ENCODE measurements at regions not wholly inside any gene's neighbourhood (a gene's known extent, or its start where the extent isn't known, plus 50 kb on each side); places are given as distances from the start of the nearest gene placed in this dataset.

DNA sequence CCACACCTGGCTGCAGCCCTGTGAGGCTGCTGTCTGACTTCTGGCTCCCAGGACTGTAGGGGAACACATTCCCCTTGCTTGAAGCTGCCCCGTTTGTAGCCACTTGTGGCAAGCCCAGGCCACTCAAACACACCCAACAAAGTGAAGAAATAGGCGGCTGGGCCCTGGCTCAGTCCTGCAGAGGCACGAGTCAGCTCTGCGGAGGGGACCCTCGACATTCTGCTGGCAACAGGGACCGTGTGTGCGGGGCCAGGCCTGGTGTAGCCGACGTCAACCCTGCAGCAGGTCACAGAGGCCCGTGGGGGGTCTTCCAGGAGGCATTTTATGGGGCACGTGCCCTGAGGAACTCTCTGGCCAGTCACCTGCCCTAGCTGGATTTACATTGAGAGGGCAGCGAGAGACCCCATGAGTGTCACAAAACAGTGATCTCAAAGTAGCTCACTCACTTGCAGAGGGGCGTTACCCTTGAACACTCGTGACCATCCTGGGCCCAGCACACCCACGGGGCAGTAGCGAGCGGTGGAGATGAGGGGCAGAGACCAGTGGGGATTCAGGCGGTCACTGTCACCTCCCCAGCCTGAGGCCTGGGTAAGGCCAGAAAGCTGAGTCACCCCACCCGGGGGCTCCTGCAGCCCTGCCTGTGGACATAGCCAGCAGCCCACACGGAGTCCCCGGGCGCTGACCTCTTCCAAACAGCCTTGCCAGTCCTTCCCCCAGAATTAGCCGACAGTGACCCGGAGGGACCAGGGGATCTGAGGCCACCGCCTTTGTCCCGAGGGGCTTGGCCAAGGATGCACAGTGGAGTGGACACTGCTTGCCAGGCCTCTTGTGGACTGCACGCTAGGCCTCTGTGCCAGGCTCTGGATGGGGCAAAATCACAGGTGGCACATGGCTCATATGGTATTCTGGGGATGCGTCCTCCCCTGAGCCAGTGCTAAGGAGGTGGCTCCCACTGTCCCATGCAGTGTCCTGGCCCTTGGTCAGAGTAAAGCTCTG is 139.5 kb downstream of the CTTN start:
- no peak for DNase-seq

DNA sequence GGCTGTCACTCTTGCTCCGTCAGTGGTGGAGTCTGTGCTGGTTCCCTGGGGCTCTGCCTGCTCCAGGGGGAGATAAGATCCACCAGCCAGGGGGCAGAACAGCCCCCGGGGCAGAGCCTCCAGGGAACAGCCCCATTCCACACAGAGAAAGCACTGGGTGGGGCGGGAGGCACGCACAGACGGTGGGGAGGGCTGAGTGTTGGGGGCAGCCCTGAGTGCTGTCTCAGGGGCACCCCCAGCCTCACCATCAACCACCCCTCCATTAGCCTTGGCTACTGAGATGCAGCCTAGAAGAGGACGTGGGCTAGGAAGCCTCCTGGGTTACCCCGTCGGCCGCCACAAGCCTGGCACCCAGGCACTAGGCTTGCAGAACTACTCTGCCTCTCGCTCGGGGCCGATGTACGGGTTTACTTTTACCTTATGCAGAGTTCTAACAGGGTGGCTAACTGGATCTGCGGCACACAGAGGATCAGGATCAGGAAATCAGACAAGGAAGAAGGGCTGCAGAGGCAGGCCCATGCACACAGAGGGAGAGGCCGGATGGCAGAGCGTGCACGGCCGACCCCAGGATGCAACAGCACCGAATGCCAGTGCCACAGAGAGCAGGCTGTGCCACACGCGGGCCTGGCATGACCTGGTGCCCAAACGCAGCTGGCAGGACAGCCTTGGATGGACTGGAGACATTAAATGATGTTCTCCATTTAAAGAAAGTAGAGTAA is 140.5 kb downstream of the CTTN start:
- no peak for DNase-seq

DNA sequence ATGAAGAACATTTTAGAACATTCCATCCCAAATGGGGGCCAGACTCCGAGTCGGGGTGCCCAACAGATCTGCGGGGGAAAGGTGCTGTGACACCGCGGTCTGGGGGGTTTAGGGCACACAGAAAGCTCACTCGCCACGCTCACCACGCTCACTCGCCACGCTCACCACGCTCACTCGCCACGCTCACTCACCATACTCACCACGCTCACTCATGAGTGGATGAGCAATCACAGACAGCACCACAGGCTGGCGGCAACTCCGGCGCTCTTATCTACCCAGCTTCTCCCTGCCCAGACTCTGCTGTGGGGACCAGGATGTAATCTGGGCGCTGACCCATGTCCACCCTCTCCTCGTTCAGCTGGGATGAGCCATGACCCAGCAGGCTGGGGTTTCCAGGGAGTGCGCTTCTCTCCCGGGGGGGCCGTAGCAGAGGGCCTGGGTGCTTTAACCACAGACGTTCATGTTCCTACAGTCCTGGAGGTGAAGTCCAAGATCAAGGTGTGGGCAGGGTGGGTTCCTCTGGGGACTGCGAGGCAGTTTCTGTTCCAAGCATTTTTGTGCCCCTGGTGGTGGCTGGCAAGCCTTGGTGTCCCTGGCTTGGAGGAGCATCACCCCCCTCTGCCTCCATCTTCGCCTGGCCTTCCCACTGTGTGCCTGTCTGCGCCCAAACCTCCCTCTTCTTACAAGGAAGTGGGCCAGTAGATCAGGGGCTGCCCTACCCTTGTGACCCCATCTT is 141.2 kb downstream of the CTTN start:
- no peak for DNase-seq

DNA sequence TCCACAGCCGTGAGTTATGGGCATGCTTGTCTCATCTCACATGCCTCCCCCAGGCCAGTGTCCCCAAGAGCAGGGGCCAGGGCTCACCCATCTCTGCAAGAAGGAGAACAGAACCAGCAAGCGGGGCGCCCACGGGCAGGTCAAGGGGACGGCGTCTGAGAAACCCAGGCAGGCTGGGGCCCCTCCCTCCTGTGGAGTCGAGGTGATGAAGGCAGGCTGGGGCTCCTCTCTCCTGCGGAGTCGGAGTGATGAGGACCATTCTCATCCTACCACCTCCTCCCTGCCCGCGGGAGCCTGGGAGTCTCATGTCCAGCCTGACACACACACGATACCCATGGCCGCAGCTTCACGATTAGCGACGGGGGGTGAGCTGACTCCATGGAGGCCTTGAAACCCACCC is 141.9 kb downstream of the CTTN start:
- DNase-seq: no peak

DNA sequence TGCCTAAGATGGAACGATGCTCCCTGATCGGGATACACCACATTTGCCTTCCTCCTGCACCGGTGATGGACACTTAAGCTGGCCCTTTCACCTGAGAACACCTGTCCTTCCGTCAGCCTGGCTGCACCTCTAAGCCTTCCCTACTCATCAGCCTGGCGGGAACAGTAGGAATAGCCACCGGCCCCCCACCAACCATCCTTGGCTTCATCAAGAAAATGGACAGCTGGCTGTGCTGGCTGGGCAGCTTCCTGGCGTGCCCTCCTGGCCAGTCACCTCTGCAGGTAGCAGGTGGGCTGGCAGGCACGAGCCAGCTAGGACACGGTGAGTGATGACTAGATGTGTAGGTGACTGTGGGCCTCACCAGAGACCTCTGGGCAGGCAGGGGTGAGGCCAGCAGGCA is 142.8 kb downstream of the CTTN start:
- DNase-seq: no peak

DNA sequence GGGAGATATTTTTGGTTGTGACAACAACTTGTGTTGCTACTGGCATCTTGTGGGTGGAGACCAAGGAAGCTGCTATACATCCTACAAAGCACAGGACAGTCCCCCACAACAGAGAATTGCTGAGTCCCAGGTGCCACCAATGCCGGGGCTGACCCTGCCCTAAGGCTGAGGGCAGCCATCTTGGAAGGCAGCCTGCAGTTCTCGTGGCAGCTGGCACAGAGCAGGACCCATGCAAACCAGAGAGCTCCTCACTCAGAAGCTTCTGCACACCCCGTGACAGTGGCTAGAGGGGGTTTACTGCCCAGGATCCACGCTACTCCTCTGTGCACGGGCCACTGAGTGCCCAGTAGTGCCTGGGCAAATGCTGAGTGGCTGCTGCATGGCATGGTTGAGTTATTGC is 143.4 kb downstream of the CTTN start:
- no peak for DNase-seq

DNA sequence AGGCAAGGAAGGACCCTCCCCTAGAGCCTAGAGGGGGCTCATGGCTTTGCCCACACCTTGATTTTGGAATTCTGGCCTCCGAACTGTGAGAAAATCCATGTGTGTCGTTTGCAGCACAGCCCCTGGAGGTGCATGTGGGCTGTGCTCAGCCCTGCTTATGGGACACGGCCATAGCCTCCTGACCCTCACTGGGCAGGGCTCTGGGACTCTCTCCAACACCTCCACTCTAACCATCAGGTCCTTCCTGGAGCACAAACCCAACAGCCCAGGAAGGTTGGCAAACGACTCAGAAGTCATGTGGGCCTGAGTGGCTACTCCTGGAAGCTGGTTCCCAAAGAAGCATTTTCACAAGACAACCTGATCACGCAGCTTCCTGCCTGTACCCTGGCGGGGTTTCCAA is 144.1 kb downstream of the CTTN start:
- DNase-seq: no peak

DNA sequence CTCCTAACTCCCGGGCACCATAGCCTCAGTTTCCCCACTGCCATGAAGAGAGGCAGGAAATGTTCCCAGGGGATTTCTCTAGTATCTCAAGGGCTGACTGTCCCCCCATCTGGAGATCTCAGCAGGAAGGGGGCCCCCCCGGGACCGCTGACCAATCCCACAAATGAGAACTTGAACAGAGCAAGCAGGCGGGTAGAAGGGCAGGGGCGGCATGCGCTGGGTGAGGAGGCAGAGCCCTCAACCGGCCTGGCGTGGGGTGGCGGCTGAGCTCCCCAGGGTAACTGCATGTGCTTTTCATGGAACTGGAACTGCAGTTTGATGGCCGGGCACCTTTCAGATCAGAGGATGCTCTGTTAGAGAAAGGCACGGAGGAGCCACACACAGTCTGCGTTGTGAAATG is 144.5 kb downstream of the CTTN start:
- DNase-seq: no peak

DNA sequence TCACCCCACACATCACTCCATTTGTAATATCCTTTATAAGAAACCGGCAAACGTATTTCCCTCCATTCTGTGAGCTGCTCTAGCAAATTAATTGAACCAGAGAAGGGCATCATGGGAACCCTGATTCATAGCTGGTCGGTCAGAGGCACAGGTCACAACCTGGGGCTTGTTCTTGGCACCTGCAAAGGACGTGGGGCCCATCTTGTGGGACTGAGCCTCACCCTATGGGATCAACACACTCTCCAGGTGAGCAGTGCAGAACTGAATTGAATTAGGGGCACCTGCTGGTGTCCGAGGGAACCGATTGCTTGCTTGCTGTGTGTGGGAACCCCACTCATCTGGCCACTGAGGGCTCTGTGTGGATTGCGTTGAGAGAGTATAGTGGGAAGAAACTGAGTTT is 145.3 kb downstream of the CTTN start:
- no peak for DNase-seq

DNA sequence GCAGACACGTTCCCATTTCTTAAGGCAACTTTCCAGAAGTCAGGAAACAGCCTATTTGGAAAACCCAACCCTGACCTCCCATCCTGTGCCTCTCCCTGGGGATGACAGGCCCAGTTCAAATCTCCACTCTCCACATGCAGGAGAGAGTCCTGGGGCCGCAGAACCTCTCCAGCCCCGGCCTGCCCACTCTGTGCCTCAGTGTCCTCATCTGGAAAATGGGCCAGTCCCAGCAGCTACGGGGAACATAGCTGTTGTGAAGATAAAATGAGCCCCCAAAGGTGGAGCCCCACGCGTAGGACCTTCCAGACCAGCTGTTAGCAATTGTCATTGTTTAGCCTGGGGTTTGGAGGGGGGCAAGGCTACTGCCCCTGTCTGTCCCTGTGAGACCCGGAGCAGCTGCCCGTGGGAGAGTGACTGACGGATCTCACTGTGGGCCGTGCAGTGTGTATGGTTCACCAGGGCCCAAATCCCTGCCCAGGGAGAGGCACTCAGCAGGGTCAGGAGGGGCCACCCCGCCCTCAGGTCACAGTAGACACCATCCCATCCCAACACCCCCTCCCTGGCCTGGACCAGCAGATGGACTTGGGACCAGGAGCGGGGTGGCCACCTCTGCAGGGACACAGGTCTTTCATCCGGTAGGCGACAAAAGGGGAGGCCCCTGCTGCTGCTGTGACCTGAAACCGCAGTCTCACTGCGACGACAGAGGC is 145.9 kb downstream of the CTTN start:
- no peak for DNase-seq

DNA sequence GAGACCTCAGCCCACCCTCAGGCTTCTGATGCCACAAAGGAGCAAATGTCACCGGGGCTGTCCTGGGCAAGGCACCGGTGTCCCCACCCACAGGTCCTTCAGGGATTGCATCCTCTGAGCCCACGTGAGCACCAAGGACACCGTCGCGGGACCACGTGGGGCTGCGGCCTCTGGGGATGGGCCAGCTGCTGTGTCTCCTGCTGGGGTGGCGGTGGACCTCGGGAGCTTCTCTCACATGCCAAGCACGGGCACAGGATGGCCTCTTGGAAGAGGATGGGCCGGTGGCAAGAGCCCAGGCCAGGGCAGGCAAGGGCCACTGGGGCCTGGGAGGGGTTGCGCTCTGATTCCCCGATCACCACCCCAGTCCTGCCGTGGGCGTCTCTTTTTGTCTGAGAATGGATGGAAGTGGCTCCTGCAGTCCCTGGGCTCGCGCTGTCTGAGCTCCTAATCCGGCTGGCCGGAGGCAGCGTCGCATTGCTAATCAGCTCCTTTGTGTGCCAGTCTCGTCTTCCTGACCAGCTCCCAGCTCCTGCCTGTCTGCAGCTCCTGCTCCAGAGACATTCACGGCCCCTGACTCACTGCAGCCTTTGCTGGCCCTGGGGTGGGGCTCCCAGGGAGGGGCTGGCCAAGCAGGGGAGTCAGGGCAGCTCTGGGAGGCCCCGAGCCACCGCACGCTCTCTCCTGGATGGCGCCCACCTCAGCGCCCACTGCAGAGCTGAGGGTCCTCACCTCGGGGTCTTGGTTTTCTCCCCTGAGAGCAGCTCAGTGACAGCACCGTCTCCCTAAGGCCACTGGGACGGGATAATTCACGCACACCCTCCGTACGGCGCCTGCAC is 146.7 kb downstream of the CTTN start:
- peak; percentile 54 for DNase-seq

DNA sequence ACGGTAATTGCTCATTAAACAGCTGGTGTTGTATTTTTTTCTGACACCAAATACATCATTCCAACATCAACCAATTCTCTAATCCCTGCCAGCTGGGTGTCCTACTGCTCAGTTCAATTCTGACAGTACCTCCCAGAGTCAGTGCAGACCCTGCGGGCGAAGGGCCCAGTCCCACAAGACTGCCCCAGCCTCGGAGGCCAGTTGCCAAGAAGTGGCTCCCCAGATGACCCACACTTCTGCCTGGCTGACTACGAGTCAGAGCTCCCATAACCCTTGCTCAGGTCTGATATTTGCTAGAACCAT is 147.2 kb downstream of the CTTN start:
- DNase-seq: no peak

DNA sequence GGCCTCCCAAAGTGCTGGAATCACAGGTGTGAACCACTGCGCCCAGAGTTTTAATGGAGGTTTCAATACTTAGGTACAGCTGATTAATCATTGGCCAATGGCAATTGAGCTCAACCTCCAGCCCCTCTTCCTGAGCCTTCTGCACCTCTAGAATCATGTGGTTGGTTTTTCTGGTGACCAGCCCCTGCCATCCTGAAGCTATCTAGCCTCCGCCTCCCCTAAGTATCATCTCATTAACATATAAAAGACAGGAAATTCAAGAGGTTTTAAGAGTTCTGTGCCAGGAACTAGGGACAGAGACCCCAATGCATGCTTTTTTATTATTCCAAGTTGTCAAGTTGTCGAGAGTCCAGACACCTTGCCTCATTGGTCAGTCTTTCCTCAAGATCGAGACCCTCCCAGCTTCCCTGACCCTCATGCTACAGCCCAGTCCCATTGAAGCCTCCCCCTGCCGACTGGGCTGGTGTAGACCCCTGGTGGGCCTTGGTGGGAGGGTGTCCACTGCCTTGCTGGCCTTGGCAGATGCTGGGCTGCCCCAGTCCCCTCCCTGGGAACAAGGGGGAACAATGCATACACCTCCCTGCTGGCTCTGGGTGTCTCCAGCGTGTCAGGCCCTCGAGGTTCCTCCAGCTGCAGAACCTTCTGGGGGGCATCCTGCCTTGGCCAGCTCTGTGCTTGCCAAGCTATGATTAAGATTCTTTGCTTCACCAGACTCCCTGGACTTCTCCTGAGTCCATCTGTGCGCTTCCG is 148.0 kb downstream of the CTTN start:
- DNase-seq: no peak

DNA sequence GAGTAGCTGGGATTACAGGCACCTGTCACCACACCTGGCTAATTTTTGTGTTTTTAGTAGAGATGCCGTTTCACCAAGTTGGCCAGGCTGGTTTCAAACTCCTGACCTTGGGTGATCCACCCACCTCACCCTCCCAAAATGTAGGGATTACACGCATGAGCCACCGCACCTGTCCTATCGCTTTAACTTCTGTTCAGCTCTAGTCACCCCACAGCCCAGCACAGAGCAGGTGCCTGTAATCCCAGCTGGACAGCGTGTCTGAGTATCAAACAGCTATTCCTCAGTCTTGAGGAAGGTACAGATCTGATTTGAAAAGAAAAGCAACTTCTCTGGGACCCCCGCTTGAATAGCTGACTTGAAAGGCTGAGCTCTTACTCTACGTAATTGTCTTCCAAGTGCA is 149.1 kb downstream of the CTTN start:
- DNase-seq: no peak

DNA sequence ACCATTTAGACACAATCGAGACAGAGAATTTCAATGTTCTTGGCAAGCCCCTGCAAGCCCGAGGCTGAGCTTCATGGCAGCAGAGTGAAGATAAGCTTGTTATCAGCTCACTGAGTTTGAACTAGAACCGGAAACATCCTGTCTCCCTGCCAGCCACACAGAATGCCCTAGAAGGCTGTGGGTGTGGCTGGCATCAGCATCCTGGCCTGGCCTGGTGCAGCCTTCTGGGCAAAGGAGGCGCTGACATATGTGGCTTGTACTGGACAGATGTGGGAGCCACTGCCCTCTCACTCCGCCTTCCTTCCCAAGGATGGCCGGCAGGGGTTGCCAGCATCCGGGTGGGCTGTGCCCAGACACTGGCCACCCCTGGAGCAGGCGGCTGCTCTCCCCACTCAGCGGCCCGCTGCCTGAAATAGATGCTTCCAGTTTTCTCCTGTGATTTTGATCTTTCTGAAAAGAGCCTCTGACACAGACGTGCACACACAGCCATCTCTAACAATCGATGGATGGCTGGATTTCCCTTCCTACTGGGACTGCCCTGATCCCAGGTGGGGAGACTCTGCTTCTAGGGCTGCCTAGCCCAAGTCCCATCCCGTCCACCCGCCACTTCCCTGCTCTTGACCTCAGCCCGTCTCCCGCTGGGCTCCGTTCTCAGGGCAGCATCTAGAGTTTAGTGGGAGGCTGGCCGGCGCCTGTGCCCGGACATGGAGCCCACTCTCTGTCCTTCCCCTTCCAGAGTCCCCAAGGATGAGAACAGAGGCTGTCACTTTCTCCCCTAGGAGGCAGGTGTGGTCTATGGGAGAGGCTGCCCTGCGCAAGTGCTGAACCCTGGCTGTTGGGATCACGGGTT is 149.7 kb downstream of the CTTN start:
- no peak for DNase-seq

DNA sequence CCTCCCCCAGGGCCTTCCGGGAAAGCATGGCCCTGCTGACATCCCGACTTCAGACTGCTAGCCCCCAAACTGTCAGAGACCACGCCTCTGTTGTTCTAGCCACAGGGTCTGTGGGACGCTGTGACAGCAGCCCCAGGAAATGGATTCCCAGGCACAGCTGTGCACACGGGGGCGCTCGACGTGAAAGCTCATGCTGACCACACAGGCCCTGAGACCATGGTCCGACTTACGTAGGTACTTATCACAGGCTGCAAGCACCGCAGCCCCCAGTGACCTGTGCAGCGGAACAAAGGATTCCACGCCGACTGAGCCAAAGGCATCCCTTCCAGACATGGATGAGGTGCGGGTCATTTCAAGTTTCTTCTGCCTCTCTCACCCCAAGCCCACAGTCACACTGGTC is 150.6 kb downstream of the CTTN start:
- DNase-seq: no peak

DNA sequence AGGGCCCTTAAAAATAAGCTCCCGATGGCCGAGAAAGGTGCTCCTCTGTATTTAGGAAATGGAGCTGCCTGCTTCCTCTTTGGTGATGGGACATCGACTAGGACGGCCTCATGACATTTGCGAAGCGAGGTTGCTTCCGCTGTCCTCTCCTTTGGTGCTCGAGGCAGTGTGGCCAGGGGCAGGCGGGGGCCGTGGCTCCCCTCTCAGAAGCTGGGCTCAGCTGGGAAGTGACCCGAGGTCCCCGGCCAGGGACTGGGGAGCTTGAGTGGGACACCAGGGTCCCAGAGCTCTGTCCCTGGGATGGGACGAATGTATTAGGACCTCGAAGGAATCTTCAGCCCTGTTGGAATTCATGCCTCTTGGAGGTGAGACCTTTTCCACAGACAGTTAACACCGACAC is 151.1 kb downstream of the CTTN start:
- DNase-seq: no peak

DNA sequence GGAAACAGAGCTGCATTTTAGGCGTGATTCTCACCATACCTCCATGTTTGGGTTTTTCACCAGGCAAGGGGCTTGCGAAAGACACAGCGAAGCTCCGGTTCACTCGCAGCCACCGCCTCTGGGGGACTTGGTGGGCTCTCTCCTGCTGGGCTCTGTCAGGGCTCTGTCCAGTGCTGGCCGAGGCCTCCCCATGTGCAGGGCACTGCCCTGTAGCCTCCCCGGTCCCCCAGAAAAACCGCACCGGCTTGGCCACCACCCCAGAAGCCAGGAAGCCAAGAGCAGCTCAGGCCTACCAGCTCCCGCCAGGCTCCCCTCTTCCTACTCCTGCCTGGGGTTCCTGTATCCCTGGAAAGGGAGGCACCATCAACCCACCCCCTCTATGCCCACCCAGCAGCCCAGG is 151.5 kb downstream of the CTTN start:
- no peak for DNase-seq

DNA sequence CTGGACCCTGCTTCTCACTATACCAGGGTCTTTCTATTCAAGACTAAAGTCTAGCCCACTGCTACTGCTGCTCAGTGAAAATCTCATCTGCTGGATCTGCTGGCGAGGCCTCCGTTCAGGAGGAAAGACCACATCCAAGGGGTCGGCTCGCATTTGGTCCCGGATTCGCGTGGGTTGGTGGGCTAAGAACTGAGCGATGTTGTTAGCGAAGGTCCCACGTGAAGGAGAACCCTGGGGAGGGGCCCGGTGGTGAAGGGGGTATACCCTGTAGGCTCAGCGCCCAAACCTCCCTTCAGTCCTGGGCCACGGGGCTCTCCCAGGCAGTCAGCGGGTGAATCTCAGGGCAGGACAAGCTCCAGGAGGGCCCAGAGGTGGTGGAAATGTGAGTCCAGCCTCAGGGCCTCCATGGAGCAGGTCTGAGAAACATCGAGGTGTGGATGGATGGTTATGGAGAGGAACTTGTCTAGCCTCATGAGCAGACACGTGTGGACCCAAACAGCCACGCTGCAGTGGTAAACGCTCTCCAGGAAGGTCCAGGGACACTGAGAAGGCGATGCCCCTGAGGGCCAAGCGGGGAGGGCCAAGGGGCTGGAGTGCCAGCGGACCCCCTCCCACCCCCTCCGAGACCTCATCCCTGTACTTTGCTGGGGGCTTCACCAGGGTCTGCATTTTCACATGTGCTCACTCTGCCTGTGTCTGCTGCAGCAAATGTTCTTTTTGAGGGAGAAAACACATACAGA is 152.3 kb downstream of the CTTN start:
- no peak for DNase-seq

Data from T1000 (cell line).